ENCODE measurements at regions not wholly inside any gene's neighbourhood (a gene's known extent, or its start where the extent isn't known, plus 50 kb on each side); places are given as distances from the start of the nearest gene placed in this dataset.

GRCh38 chr3:99429502-99429901 lies 208.9 kb upstream of the COL8A1 start:
- no peak for TF ChIP-seq CTCF (IDR thresholded peaks at IDR 0.05; ENCODE audit: borderline replicate concordance)
- H3K9me3 ChIP-seq (replicated peaks): no peaks in the 10 kb centered on the region
- intact Hi-C loops (cut with micrococcal nuclease): no loop called here
- DNase-seq: no peak
- no peaks in the 10 kb centered on the region for H3K36me3 ChIP-seq
- H3K4me3 ChIP-seq: no peak overlapping the region
- H3K4me1 ChIP-seq: no peaks in the 10 kb centered on the region
- H3K27me3 ChIP-seq (ENCODE audit: low read depth): no peaks in the 10 kb centered on the region
- no peak overlapping the region for H3K27ac ChIP-seq (replicated peaks)

- intact Hi-C loops (cut with micrococcal nuclease): no loop called here
- H3K36me3 ChIP-seq: no peaks in the 10 kb centered on the region
- H3K4me1 ChIP-seq: no peaks in the 10 kb centered on the region
- no peaks in the 10 kb centered on the region for H3K9me3 ChIP-seq (replicated peaks)
- H3K4me3 ChIP-seq: no peak overlapping the region
- no peak for TF ChIP-seq CTCF (IDR thresholded peaks at IDR 0.05; ENCODE audit: borderline replicate concordance)
- no peak overlapping the region for H3K27ac ChIP-seq (replicated peaks)
- H3K27me3 ChIP-seq (ENCODE audit: low read depth): no peaks in the 10 kb centered on the region
- DNase-seq: no peak
These were observed 212.5 kb upstream of the COL8A1 start for GRCh38 chr3:99425930-99426329.

GRCh38 chr3:99419116-99419515 lies 219.3 kb upstream of the COL8A1 start:
- H3K4me3 ChIP-seq: no peak overlapping the region
- no peak overlapping the region for H3K27ac ChIP-seq (replicated peaks)
- H3K4me1 ChIP-seq: no peaks in the 10 kb centered on the region
- no peak for TF ChIP-seq CTCF (IDR thresholded peaks at IDR 0.05; ENCODE audit: borderline replicate concordance)
- intact Hi-C loops (cut with micrococcal nuclease): no loop called here
- H3K9me3 ChIP-seq (replicated peaks): no peaks in the 10 kb centered on the region
- no peak for DNase-seq
- H3K27me3 ChIP-seq (ENCODE audit: low read depth): no peaks in the 10 kb centered on the region
- H3K36me3 ChIP-seq: no peaks in the 10 kb centered on the region

GRCh38 chr3:99418709-99419108 lies 219.7 kb upstream of the COL8A1 start:
- Histone ChIP-seq H3K4me1 (no peaks in the 10 kb centered on the region), H3K27ac (replicated peaks) (no peak overlapping the region), H3K4me3 (no peak overlapping the region), H3K27me3 (ENCODE audit: low read depth) (no peaks in the 10 kb centered on the region), H3K9me3 (replicated peaks) (no peaks in the 10 kb centered on the region), H3K36me3 (no peaks in the 10 kb centered on the region)
- intact Hi-C loops (cut with micrococcal nuclease): no loop called here
- DNase-seq: no peak
- no peak for TF ChIP-seq CTCF (IDR thresholded peaks at IDR 0.05; ENCODE audit: borderline replicate concordance)

GRCh38 chr3:99418209-99418635 lies 220.2 kb upstream of the COL8A1 start:
- Histone ChIP-seq H3K27me3 (ENCODE audit: low read depth) (no peaks in the 10 kb centered on the region), H3K4me3 (no peak overlapping the region), H3K4me1 (no peaks in the 10 kb centered on the region), H3K27ac (replicated peaks) (no peak overlapping the region), H3K36me3 (no peaks in the 10 kb centered on the region), H3K9me3 (replicated peaks) (no peaks in the 10 kb centered on the region)
- intact Hi-C loops (cut with micrococcal nuclease): no loop called here
- no peak for TF ChIP-seq CTCF (IDR thresholded peaks at IDR 0.05; ENCODE audit: borderline replicate concordance)
- DNase-seq: no peak

GRCh38 chr3:99413504-99413903 lies 224.9 kb upstream of the COL8A1 start:
- no peak overlapping the region for H3K4me3 ChIP-seq
- no peaks in the 10 kb centered on the region for H3K4me1 ChIP-seq
- no peaks in the 10 kb centered on the region for H3K36me3 ChIP-seq
- no peak for DNase-seq
- no peak for TF ChIP-seq CTCF (IDR thresholded peaks at IDR 0.05; ENCODE audit: borderline replicate concordance)
- no peaks in the 10 kb centered on the region for H3K9me3 ChIP-seq (replicated peaks)
- no peak overlapping the region for H3K27ac ChIP-seq (replicated peaks)
- no peaks in the 10 kb centered on the region for H3K27me3 ChIP-seq (ENCODE audit: low read depth)
- intact Hi-C loops (cut with micrococcal nuclease): no loop called here

All from left ventricle myocardium inferior (tissue), 1 donor.